MV-4-11 (cell line): ENCODE measurements at regions not wholly inside any gene's neighbourhood (a gene's known extent, or its start where the extent isn't known, plus 50 kb on each side); places are given as distances from the start of the nearest gene placed in this dataset.
"Not testable (repeated sequence)": the region's sequence is repeated elsewhere in the genome, so short reads cannot be mapped to it uniquely, and the experiment has no call there.

ENCODE experiments used
- DNase-seq: peaks from one replicate; lab custom pipeline; 2025; lab: John Stamatoyannopoulos, UW

DNA sequence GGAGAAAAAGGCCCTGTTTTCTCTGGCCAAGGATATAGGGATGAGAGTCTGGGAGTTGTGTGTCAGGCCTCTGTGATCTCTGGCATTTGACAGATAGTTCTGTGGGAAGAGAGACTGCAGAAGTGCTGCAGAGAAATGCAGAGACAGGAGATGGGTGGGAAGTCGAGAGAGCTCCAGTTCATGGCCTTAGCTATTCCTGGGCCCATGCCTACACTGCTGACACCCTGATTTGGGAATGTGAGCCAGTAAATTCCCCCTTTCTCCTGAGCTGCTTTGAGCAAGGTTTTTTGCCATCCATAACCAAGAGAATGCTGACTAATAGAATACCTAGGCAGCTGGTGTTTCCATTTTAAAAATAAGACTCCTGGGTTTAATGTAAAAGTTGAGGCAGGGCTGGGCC lies 59.3 kb downstream of the EBLN2 start:
- DNase-seq: no peak

- DNase-seq: no peak
These were observed 60.3 kb downstream of the EBLN2 start for GRCh38 chr3:73121669-73122331.

DNA sequence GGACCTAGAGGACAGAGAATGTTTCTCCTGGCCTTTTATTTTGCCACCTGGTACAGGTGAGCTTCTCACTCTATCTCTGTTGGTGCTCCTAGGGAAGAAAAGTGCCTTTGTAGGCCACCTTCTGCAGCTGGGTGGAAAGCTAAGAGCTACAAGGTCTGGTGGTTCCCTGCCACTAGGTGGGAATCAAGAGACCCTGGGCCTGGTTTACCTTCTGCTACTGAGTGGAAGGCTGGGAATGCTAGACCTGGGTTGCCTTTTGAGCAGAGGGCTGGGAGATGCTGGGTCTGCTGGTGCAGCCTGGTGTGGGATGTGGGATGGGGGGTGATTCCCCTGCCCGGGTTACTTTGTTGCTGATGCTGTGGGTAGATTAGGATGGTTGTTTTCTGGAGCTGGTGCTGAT lies 72.6 kb downstream of the EBLN2 start:
- no peak for DNase-seq

GRCh38 chr3:73136941-73137340 lies 75.5 kb downstream of the EBLN2 start:
- DNase-seq: no peak

DNA sequence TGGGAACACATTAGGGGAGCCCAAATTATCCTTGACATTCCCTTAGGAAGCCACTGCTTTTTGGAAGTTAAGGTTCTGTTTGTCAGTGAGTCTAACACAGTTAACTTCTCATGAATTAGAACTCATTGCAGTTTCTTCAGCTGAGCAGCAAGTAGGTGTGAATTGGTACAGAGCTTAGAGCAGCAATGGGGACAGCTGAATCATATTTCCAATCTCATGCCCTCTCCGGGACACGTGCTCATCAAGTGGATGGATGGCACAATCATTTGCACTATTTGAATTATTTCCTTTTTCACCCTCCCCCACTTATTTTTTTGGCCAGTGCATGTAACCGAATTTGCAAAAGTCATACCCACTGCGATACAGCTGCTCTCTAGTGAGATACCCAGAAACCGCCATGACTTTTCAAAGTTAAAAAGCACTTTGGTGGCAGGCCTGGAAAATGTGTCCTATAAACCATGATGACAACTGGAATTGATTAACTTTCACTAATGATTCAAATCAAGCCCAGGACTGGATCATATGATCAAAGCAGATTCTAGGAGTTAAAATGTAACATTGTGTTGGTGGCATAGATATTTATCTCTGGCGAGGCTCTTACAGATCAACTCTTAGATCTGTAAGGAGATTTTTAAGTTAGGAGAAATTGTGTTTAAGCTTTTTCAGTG lies 76.4 kb downstream of the EBLN2 start:
- no peak for DNase-seq

DNA sequence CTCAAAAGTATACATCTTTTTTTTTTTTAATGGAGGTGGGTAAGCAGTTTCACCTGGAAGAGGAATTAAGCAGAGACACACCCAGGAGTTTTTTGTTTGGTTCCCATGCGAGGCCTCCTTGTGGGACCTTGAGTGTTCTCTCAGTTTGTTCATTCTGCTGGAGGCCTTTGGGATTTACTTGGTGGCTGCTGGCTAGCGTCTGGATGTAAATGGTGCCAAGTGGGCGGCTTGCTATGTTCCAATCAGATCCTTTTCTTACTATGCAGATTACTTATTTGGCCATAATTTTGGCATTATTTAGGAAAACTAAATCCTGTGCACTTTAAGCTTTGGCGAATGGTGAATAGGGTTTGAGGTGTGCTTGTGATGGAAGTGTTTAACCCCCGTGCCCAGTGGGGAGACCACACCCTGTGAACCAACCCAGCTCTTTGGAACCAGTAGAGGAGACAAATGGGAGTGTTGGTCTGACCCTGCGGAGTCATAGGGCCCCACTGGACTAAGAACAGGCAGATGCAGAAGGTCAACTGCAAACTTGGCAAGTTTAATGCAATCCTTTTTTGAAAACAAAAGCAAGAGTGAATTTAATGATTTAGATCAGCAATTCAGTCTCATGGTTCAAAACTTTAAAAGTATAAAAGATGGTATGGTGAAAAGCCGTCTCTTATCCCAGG lies 79.4 kb downstream of the EBLN2 start:
- DNase-seq: no peak

DNA sequence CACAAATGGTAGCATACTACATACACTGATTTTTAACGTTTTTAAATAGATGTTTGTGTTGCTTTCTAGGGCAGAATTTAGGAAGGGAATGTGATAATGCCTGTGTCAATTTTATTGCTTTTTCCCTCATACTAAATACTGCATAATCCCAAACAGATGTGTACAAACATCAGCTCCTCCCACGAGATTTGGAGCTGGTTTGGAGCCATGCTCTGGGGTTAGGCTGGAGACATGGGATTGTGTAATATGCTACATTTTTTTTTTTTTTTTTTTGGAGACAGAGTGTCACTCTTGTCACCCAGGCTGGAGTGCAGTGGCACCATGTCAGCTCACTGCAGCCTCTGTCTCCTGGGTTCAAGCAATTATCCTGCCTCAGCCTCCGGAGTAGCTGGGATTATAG lies 80.1 kb downstream of the EBLN2 start:
- peak; percentile 4 for DNase-seq

GRCh38 chr3:73143401-73143800 lies 81.9 kb downstream of the EBLN2 start:
- DNase-seq: no peak

DNA sequence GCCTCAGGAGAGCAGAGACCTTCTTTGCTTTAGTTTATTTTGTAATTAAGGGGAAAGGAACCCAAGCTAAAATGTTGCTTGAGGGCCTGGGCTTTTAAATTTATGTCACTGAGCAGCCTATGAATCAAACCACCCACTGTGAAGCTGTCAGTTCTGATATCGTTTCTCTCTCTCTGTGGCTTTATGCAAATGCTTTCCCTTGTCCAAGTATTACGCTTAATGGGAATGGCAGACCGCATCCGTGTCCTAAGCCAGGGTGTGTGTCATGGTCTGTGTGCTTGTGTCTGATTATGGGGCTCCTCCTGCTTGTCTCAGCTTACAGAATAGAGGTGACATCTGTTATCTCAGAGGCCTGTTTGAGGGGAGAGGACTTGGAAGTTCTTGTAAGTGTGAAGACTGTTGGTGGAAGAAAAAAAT lies 82.4 kb downstream of the EBLN2 start:
- DNase-seq: peak; percentile 15

- DNase-seq: no peak
These were observed 82.8 kb downstream of the EBLN2 start for GRCh38 chr3:73144276-73144675.

- DNase-seq: no peak
These were observed 83.4 kb downstream of the EBLN2 start for GRCh38 chr3:73144828-73145227.

GRCh38 chr3:73147479-73147878 lies 86.0 kb downstream of the EBLN2 start:
- DNase-seq: not testable (repeated sequence)

GRCh38 chr3:73148206-73148605 lies 86.7 kb downstream of the EBLN2 start:
- no peak for DNase-seq

DNA sequence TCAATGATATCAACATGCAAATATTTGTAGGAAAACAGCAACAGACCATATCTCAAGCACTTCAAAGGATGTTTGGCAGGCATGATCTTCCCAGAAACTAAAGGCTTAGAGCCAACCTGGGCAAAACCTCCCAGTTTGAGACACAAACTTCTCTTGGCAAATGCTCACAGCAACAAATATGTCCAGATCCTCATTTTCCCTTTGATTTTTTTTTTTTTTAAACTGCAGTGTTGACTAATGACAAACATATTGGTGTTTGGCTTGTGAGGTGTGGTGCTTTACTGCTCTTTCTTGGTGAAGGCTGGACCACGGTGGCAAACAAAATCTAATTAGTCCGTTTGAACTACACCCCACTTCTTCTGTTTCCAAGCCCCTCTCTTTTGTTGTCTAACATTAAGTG lies 87.2 kb downstream of the EBLN2 start:
- no peak for DNase-seq

DNA sequence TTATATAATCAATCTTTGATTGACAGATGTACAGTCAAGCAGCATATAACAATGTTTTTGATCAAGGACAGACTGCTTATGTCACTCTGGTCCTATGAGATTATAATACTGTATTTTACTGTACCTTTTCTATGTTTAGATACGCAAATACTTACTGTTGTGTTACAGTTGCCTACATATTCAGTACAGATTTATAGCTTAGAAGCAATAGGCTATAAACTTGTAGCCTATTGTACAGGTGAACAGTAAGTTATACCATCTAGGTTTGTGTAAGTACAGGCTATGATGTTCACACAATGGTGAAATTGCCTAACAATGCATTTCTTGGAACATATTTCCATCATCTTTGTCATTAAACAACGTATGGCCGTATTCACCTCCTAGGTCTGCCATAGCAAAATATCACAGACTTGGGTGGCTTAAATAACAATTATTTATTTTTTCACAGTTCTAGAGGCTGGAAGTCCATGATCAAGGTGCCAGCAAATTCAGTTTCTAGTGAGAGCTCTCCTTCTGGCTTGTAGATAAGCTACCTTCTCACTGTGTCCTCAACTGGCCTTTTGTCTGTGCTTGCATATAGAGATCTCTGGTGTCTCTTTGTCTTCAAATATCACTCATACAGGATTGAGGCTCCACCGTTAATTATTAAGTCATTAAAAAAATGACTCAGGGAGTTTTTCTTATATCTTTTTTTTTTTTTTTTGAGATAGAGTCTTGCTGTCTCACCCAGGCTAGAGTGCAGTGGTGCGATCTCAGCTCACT lies 89.1 kb downstream of the EBLN2 start:
- DNase-seq: no peak

GRCh38 chr3:73152571-73152970 lies 91.1 kb downstream of the EBLN2 start:
- not testable (repeated sequence) for DNase-seq

DNA sequence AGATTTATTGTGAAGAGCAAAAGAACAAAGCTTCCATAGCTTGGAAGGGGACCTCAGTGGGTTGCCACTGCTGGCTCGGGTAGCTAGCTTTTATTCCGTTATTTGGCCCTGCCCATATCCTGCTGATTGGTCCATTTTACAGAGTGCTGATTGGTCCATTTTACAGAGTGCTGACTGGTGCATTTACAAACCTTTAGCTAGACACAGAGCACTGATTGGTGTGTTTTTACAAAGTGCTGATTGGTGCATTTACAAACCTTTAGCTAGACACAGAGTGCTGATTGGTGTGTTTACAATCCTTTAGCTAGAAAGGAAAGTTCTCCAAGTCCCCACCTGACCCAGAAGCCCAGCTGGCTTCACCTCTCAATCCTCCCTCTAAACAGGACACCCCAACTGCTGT lies 91.6 kb downstream of the EBLN2 start:
- DNase-seq: not testable (repeated sequence)

DNA sequence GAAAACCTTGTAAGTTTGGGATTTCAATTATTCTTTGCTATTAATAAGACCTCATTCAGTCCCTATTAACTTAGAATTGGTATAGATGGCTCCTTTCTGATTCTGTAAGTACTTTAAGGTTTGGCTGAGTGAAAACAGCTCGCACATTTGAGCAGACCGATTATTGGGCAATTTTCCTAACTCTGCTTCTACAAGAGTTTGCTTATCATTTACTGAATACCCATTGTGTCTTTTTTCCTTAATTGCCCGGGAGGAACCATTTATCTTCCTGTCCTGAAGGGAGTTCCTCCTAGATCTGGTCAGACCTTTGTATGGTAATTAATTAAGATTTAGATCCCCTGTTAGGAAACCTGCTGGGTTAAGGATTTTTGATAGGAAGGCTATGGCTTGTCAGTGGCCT lies 92.8 kb downstream of the EBLN2 start:
- DNase-seq: not testable (repeated sequence)

DNA sequence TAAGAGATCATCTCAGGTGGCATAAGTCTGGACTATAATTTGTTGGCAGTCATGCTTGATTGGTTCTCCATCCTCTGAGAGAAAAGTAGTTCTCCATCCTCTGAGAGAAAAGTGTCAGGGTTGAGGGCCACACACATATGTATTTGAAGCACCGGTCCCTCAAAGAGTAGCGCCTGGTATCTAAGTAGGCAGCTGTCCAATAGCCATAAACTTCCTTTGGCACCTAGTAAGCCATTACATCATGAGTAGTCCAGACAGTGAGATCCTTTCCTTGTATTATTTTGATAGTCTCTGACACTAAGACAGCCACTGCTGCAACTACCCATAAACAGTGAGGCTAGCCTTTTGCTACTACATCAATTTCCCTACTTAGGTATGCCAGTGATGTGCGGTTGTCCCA lies 94.0 kb downstream of the EBLN2 start:
- not testable (repeated sequence) for DNase-seq

DNA sequence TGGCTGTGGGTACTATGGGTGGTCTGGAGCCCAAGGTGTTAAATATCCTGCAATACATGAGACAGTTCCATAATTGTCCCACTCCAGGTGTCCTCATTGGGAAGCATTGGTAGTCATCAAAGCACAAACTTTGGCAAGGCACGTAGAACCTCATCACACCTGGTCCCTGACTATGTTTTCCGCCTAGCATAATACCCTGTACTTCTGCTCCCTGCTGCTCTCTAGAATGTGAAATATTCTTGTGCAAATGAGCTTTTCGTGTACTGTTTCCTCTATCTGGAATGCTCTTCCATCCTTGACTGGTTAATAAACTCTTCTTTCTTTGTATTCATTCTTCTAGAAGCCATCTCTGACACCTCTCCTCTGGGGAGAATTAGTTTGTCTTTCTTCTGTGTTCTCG lies 103.2 kb downstream of the EBLN2 start:
- DNase-seq: no peak

DNA sequence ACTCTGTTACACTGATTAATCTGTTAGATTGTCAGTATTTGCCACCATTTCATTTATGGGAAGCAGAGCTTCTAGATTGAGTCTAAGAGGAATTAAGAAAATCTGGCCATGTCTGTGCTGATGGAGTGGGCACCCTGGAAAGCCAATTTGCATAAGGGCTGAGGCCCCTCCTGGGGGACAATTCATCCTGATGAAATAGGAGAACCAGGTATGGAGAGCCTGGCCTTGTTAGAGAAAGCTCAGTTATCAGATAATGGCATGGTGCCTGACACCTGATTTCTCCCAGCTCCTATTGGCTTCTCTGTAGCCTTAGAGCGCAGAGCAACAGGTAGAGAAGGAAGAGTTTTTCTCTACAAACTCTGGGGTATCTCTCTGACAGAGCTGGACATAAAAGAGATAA lies 114.2 kb downstream of the EBLN2 start:
- no peak for DNase-seq

GRCh38 chr3:73176941-73177340 lies 115.5 kb downstream of the EBLN2 start:
- no peak for DNase-seq

DNA sequence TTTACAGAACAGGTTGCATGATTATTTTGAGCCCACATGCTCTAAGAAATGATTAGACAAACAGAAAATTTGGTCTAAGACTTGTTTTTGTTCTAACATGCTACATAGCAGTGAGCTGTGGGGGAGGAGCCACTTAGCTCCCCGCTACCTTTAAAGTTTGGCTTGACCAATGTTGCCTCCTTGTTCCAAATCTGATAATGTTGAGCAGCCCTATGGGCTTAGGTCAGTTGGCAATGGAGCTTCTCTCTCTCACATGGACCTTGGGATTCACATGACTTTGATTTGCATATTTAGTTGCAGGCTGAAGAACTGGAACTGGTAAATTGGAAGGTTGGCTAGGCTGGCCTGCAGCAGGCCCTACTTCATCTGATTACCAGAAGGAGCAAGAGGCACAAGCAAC lies 116.4 kb downstream of the EBLN2 start:
- DNase-seq: no peak
